Psoas muscle (tissue), 7 donors: ENCODE measurements at regions not wholly inside any gene's neighbourhood (a gene's known extent, or its start where the extent isn't known, plus 50 kb on each side); places are given as distances from the start of the nearest gene placed in this dataset.

Source experiments
- ATAC-seq, 4 donors: fragments of 200-7000 bp; cut with Tn5 transposase; one replicate each; pipeline ENCODE4 v1.9.1; 2020; ENCODE audit warnings: moderate library complexity in 3 of 4, mild to moderate bottlenecking in 2 of 4
- DNase-seq, 2 donors: peaks; one replicate each; pipeline ENCODE4 v3.0.0-alpha.2; 2020
- H3K27ac ChIP-seq: fragments of 200-600 bp; one replicate; pipeline ENCODE4 v1.8.0; 2022
- H3K27me3 ChIP-seq, 3 donors: fragments of 200-600 bp in 1 of 3; one replicate each; pipeline versions ENCODE4 v1.6.1 to v1.8.0; 2013 to 2022; ENCODE audit warnings: low read length in 2 of 3, mild to moderate bottlenecking in 2 of 3, moderate library complexity in 1 of 3; ENCODE audit not compliant: insufficient read depth in 3 of 3
- H3K36me3 ChIP-seq, 2 donors: fragments of 200-600 bp in 1 of 2; one replicate each; pipeline versions ENCODE4 v1.6.1 to v1.8.0; 2013 to 2022; ENCODE audit warnings: low read depth in 1 of 2, mild to moderate bottlenecking in 1 of 2, moderate library complexity in 1 of 2; ENCODE audit not compliant: insufficient read depth in 1 of 2
- H3K4me1 ChIP-seq: fragments of 200-600 bp; one replicate; pipeline ENCODE4 v1.8.0; 2022
- H3K4me3 ChIP-seq: fragments of 200-600 bp; one replicate; pipeline ENCODE4 v1.8.0; 2022; ENCODE audit warnings: mild to moderate bottlenecking
- H3K9me3 ChIP-seq: fragments of 200-600 bp; one replicate; pipeline ENCODE4 v1.8.0; 2022
- WGBS, 3 donors: extraction: QIAGEN DNeasy Blood & Tissue Kit; methylation state at CpG; one replicate each; pipeline versions ENCODE4 v1.1.6 to v1.1.7; 2013; 5-methylcytosine and 5-hydroxymethylcytosine counted together
- intact Hi-C, 2 donors: fragments of 100-400 bp; cut with DNase I; formaldehyde crosslinking; loops; one replicate each; pipeline versions ENCODE4 v1.11.0 to v1.14.2; 2022
- TF ChIP-seq, protein P1 (sequence below): fragments of 200-600 bp; IDR thresholded peaks from one replicate; pipeline ENCODE4 v1.8.0; 2022; ENCODE audit warnings: antibody characterized with exemption
- donor health status: healthy with polysubstance abuse.
- donor health status: DM: no; HTN: no; CAD: no; lungs with moderate emphysema.
- donor health status: Bipolar disorder and iron deficiency.
- donor health status: healthy.
- donor health status: DM: yes; HTN: yes; CAD: no.
- donor health status: DM: no; HTN: no; CAD: no.
- donor health status: DM: yes; HTN: yes; CAD: no.

DNA sequence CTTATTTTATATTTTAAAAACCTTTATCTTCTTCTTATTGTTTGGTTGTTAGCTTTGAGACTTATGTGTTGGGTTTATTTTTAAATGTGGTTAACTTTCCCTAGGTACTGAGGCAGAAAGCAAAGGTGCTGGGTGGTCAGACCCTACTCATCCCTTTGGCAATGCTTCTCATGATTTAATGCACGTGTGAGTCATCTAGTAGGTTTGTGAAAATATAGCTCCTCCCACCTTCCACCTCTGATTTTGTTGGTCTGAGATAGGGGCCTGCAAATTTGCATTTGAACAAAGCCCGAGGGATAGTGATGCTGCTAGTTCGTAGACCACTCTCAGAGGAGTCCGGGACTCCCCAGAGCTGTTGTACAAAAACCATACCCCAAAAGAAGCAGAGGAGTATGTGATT lies 771.3 kb upstream of the ARGLU1 start:
- no peak for DNase-seq
- Histone ChIP-seq H3K27ac (no peak overlapping the region), H3K27me3 (no peaks in the 10 kb centered on the region), H3K36me3 (no peaks in the 10 kb centered on the region), H3K9me3 (no peaks in the 10 kb centered on the region), H3K4me1 (no peaks in the 10 kb centered on the region), H3K4me3 (no peak overlapping the region)
- WGBS, 3 donors = 65 to 69% (median 69%) methylated on average over 4 of the region's 4 CpGs
- intact Hi-C loops = no loop called here
- ATAC-seq = no peak
- TF ChIP-seq, protein P1, sequence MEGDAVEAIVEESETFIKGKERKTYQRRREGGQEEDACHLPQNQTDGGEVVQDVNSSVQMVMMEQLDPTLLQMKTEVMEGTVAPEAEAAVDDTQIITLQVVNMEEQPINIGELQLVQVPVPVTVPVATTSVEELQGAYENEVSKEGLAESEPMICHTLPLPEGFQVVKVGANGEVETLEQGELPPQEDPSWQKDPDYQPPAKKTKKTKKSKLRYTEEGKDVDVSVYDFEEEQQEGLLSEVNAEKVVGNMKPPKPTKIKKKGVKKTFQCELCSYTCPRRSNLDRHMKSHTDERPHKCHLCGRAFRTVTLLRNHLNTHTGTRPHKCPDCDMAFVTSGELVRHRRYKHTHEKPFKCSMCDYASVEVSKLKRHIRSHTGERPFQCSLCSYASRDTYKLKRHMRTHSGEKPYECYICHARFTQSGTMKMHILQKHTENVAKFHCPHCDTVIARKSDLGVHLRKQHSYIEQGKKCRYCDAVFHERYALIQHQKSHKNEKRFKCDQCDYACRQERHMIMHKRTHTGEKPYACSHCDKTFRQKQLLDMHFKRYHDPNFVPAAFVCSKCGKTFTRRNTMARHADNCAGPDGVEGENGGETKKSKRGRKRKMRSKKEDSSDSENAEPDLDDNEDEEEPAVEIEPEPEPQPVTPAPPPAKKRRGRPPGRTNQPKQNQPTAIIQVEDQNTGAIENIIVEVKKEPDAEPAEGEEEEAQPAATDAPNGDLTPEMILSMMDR = no peak

DNA sequence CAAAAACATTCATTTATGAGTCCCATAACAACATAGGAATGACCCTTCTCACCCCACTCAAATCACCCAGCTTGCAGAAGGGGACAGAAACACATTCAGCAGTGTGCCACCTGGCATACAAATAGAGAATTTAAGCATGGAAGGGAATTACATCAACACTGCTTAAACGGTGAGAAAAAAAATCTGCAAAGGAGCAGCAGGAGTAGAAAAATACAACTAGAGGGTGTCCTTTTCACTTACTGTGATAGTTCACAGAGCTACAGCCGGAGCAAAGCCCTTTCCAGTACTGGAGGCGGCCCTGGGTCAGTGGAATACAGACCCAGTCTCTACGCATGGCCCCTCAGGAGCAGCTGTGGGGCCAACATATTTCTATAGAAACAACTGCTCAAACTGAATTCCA lies 764.3 kb upstream of the ARGLU1 start:
- H3K36me3 ChIP-seq = no peaks in the 10 kb centered on the region
- no peaks in the 10 kb centered on the region for H3K9me3 ChIP-seq
- no peaks in the 10 kb centered on the region for H3K4me1 ChIP-seq
- no peak for ATAC-seq
- no peaks in the 10 kb centered on the region for H3K27me3 ChIP-seq
- TF ChIP-seq, protein P1 = no peak
- H3K4me3 ChIP-seq = no peak overlapping the region
- WGBS, 3 donors = 49 to 62% (median 56%) methylated on average over 4 of the region's 4 CpGs
- no peak for DNase-seq
- no peak overlapping the region for H3K27ac ChIP-seq
- intact Hi-C loops = no loop called here

DNA sequence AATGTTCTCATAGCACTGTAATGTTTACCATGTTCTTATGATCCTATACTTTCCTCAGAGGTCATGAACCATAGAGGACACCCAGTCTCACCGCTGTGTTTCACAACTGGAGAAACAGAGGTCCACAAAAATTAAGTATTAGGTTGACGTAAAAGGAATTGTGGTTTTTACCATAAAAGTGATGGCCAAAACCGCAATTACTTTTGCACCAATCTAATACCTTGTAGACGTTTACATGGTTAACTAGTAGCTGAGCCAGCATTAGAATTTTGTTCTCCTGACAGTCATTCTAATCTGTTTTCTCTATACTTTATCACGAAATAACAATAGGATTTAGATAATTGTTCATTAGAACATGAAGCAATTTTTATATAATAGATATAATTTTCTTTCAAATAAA lies 763.4 kb upstream of the ARGLU1 start:
- Histone ChIP-seq H3K36me3 (no peaks in the 10 kb centered on the region), H3K9me3 (no peaks in the 10 kb centered on the region), H3K27me3 (no peaks in the 10 kb centered on the region), H3K4me1 (no peaks in the 10 kb centered on the region), H3K27ac (no peak overlapping the region), H3K4me3 (no peak overlapping the region)
- DNase-seq (no peak), ATAC-seq (no peak)
- 78 to 85% (median 81%) methylated on average over 5 of the region's 5 CpGs for WGBS, 3 donors
- intact Hi-C loops = no loop called here
- TF ChIP-seq, protein P1 = no peak

DNA sequence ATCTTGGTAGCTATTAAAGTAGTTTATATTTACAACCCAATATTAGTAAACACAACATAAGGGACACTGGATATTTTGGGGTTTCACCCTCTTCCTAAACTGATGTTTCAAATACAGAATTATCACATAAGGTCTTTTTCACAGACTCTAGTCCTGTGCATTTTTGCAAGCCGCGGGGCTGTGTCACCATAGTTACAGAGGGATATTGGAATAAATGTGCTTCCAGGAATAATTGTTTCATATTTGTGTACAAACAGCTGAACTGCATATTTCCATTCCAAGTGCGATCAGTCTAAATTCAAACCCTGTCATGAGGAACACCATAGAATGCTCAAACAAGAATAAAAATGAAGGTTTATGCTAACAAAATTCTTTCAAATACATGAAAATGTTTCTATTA lies 762.5 kb upstream of the ARGLU1 start:
- Histone ChIP-seq H3K27me3 (no peaks in the 10 kb centered on the region), H3K4me1 (no peaks in the 10 kb centered on the region), H3K36me3 (no peaks in the 10 kb centered on the region), H3K27ac (no peak overlapping the region), H3K4me3 (no peak overlapping the region), H3K9me3 (no peaks in the 10 kb centered on the region)
- TF ChIP-seq, protein P1 = no peak
- 88 to 92% (median 89%) methylated on average over 3 of the region's 3 CpGs for WGBS, 3 donors
- intact Hi-C loops = no loop called here
- ATAC-seq (no peak), DNase-seq (no peak)

DNA sequence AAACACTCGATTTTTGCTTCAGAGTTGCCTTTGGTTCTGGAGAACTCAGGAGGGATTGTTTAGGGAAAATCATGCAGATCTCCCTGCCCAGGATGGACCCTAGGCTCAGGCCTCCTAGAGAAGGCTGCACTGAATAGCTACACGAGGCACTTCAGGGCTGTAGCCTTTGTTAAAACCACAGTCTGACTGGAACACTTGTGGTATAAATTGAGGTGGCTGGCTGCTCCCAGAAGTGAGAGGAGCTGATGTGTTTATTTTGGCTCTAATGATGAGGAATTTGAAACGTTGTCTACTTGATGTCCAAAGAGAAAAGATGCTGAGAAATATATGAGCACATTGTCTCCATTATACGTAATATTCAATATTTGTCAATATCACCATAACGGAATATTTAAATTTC lies 762.1 kb upstream of the ARGLU1 start:
- no peak overlapping the region for H3K4me3 ChIP-seq
- 57 to 64% (median 62%) methylated on average over 5 of the region's 5 CpGs for WGBS, 3 donors
- H3K4me1 ChIP-seq = no peaks in the 10 kb centered on the region
- ATAC-seq (no peak), DNase-seq (no peak)
- H3K9me3 ChIP-seq = no peaks in the 10 kb centered on the region
- TF ChIP-seq, protein P1 = no peak
- intact Hi-C loops = no loop called here
- H3K36me3 ChIP-seq = no peaks in the 10 kb centered on the region
- H3K27ac ChIP-seq = no peak overlapping the region
- H3K27me3 ChIP-seq = no peaks in the 10 kb centered on the region
